ENCODE measurements at regions not wholly inside any gene's neighbourhood (a gene's known extent, or its start where the extent isn't known, plus 50 kb on each side); places are given as distances from the start of the nearest gene placed in this dataset.
A peak's percentile ranks its signal among the peaks of the same experiment; 100 is the strongest.

DNA sequence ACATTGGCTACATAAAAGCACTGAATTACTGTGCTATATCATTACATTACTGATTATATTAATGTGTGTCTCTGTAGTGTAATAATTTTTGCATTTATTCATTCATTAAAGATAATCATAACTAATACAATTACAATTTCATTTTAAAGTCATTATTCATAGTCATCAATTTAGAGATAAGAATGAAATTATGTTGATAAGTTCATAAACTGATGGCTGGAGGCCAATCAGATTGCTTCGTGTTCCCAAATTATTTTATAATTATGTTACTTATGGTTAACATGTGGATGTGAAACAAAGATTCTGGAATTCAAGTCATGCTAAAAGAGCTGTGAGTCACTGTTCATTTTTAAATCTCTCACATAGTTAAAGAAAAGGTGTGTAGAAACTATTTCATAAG, 223.4 kb upstream of the HAND2 start:
- H3K27ac ChIP-seq: no peak overlapping the region

DNA sequence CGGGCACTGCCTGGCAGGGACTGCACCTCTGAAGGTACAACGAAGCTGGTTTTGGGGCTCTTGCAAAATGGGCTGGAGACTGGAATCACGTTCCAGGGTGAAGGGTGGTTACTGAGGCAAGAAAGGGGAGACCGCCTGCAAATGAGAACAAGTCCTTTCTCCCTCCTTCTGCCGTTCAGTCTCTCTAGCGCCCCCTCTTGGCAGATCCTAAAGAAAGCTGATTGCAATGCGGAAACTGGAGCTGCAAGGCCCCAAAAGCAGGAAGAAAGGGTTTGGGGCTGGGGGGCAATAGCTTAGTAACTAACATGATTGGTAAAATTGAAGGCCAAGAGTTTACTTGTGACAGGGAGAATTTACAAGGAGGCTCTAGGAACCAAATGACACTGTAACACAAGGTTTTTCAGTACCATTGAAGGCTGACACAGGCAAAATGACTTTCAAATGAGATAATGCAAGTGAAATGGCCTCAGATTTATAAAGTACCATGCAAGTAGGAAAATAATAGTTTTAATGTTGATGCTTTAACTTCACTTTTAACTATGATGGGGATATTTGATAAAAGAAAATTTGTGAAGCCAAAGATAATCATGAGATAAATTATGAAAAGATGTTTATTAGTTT, 222.7 kb upstream of the HAND2 start:
- TF ChIP-seq, protein P1, sequence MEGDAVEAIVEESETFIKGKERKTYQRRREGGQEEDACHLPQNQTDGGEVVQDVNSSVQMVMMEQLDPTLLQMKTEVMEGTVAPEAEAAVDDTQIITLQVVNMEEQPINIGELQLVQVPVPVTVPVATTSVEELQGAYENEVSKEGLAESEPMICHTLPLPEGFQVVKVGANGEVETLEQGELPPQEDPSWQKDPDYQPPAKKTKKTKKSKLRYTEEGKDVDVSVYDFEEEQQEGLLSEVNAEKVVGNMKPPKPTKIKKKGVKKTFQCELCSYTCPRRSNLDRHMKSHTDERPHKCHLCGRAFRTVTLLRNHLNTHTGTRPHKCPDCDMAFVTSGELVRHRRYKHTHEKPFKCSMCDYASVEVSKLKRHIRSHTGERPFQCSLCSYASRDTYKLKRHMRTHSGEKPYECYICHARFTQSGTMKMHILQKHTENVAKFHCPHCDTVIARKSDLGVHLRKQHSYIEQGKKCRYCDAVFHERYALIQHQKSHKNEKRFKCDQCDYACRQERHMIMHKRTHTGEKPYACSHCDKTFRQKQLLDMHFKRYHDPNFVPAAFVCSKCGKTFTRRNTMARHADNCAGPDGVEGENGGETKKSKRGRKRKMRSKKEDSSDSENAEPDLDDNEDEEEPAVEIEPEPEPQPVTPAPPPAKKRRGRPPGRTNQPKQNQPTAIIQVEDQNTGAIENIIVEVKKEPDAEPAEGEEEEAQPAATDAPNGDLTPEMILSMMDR (IDR thresholded peaks at IDR 0.05): peak; percentile 70
- TF ChIP-seq ZFX (IDR thresholded peaks at IDR 0.05; ENCODE audit: borderline replicate concordance): no peak
- no peak overlapping the region for H3K27ac ChIP-seq

More for the DNA sequence above, 223.4 kb upstream of the HAND2 start:
- TF ChIP-seq, protein P1 (IDR thresholded peaks at IDR 0.05): no peak
- no peak for TF ChIP-seq ZFX (IDR thresholded peaks at IDR 0.05; ENCODE audit: borderline replicate concordance)

DNA sequence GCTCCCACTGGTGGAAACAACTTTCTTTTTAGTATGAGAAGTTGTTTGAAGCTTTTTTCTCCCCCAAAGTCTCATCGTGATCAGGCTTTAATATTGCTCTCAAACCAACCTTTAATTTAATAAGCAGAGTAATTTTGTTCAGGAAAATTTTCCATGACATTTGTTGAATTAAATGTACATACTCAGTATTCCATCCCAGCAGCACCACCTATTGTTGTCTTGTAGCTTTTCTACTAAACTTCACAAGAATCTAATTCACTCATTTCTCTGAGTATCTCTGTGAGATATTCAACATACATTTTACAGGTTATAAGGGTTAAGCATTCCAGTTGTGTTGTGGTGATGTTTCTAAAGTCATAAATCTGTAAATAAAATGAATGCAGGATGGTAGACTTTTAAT, 218.3 kb upstream of the HAND2 start:
- no peak for TF ChIP-seq ZFX (IDR thresholded peaks at IDR 0.05; ENCODE audit: borderline replicate concordance)
- TF ChIP-seq, protein P1 (IDR thresholded peaks at IDR 0.05): no peak
- H3K27ac ChIP-seq: no peak overlapping the region

DNA sequence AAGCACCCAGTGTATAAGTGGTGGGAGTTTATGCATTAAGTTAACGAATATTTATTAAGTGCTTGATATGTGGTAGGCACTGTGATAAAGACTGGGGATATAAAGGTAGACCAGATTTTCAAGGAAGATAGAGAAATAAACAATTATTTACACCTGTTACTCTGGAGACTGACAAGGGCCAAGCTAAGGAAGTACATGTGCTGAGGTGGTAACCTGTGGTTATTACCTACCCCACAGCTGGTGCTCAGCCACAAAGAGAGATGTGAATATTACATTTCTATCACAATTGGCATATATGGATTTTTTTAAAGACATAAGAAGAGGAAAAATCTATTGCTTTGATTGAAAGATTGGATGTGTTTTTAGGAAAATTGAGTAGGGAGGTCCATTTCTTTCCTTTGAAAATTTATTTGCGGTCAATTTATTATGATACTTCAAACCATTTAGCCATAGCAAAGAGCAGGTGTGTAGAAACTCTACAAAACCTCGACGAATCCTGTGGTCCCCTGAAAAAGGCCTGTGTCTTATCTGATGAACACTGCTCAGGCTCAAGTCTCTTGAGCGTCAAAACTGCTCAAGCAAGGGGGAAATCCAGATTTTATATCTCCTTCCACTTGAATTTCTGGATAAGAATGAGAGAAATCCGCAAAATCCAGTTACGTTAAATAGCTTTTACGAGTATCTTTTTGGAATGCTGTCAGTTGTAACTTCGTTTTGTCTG, 217.7 kb upstream of the HAND2 start:
- no peak overlapping the region for H3K27ac ChIP-seq
- no peak for TF ChIP-seq ZFX (IDR thresholded peaks at IDR 0.05; ENCODE audit: borderline replicate concordance)
- TF ChIP-seq, protein P1 (IDR thresholded peaks at IDR 0.05): no peak

DNA sequence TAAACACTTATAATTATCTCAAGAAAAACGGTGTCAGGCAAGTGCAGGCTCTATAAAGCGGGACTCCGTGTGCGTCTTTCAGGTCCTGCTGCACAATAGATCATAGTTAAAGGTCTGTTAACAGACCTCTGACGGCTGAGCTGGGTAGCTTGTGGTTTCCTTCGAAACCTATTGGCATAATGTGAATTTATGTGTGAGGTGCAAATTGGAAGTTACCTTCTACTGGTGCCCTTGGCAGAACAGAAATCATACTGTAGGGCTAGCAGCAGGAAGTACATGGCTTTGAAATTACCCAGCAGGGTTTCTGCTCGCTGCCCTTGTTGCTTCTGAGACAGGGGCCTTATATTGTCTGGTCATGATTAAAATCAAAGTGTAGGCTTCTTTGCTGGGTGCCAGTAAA, 216.4 kb upstream of the HAND2 start:
- no peak for TF ChIP-seq ZFX (IDR thresholded peaks at IDR 0.05; ENCODE audit: borderline replicate concordance)
- TF ChIP-seq, protein P1 (IDR thresholded peaks at IDR 0.05): no peak
- no peak overlapping the region for H3K27ac ChIP-seq

DNA sequence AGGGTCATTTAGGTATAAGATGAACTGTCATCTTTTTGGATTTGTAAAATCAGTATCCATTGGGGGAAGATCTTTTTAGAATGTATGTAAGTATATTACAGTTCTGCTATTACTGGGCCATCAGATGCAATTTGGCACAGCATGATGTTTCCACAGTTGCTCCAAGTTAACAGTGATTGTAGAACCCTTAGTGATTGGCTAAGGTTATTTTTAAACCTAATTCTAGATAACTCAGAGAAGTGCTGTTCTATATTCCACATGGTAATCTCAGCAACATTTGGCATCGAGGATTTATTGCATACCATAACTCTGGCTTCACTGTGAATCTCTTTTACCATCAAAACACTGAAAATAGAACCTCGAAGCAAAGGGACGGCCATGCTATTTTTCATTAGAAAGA, 215.7 kb upstream of the HAND2 start:
- TF ChIP-seq, protein P1 (IDR thresholded peaks at IDR 0.05): no peak
- no peak overlapping the region for H3K27ac ChIP-seq

DNA sequence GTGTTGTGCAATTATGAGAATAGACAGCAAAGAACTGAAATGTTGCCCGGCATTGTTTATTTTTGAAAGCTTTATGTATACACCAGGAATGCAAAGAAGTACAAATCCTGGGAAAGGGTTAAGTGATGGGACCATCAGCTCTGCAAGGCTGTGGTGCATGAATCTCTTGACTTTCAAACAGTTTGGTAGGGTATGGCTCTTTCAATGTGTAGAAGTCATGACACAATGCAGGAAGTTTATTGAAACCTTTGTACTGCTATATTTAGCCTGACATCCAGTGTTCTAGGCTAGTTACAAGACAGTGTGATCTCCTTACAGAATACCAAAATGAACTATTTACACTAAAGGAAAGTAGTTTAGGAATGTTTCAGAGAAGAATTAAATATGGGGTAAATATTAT, 206.8 kb upstream of the HAND2 start:
- TF ChIP-seq, protein P1 (IDR thresholded peaks at IDR 0.05): no peak
- TF ChIP-seq ZFX (IDR thresholded peaks at IDR 0.05; ENCODE audit: borderline replicate concordance): no peak
- no peak overlapping the region for H3K27ac ChIP-seq

Measured in 22Rv1 (cell line).